Astrocyte (in vitro differentiated cells and primary cell): ENCODE measurements at regions not wholly inside any gene's neighbourhood (a gene's known extent, or its start where the extent isn't known, plus 50 kb on each side); places are given as distances from the start of the nearest gene placed in this dataset.

Experiments
- DNase-seq: peaks from one replicate; pipeline ENCODE4 v3.0.0-alpha.2; 2010; ENCODE audit warnings: low read depth
- FAIRE-seq: peaks from 2 replicates; lab custom pipeline; 2011; peaks lifted over from hg19 to GRCh38; lab: Jason Lieb, UNC
- H2AFZ ChIP-seq: 2 replicates; pipeline ENCODE4 v1.6.0; 2012; ENCODE audit warnings: low read depth, low read length, inconsistent platforms
- H3K27ac ChIP-seq: 2 replicates; pipeline ENCODE4 v1.5.1; 2011; ENCODE audit warnings: low read depth, low read length, inconsistent platforms
- H3K27me3 ChIP-seq: 2 replicates; pipeline ENCODE4 v1.6.0; 2011; ENCODE audit warnings: low read length, inconsistent platforms; ENCODE audit not compliant: insufficient read depth
- H3K36me3 ChIP-seq: 2 replicates; pipeline ENCODE4 v1.5.1; 2011; ENCODE audit warnings: low read length, inconsistent platforms; ENCODE audit not compliant: insufficient read depth
- H3K4me1 ChIP-seq: 2 replicates; pipeline ENCODE4 v1.5.1; 2011; ENCODE audit warnings: low read length, inconsistent platforms; ENCODE audit not compliant: insufficient read depth
- H3K4me2 ChIP-seq: 2 replicates; pipeline ENCODE4 v1.6.0; 2012; ENCODE audit warnings: low read length, inconsistent platforms
- H3K4me3 ChIP-seq: 2 replicates; pipeline ENCODE4 v1.5.1; 2011; ENCODE audit warnings: low read depth, mild to moderate bottlenecking, low read length, inconsistent platforms; ENCODE audit not compliant: insufficient read depth
- H3K79me2 ChIP-seq: 2 replicates; pipeline ENCODE4 v1.6.0; 2012; ENCODE audit warnings: mild to moderate bottlenecking, low read length, inconsistent platforms; ENCODE audit not compliant: insufficient read depth
- H3K9ac ChIP-seq: 2 replicates; pipeline ENCODE4 v1.6.0; 2012; ENCODE audit warnings: mild to moderate bottlenecking, low read length, inconsistent platforms
- H3K9me3 ChIP-seq: 2 replicates; pipeline ENCODE4 v1.5.1; 2012; ENCODE audit warnings: low read depth, mild to moderate bottlenecking, low read length, inconsistent platforms; ENCODE audit not compliant: insufficient read depth
- H4K20me1 ChIP-seq: 2 replicates; pipeline ENCODE4 v1.6.0; 2012; ENCODE audit warnings: low read length, inconsistent platforms; ENCODE audit not compliant: insufficient read depth
- H3K27ac Mint-ChIP-seq: one replicate; pipeline ENCODE4 v1.8.0; 2021; ENCODE audit warnings: mild to moderate bottlenecking, mixed read lengths; ENCODE audit not compliant: unreplicated experiment
- H3K27me3 Mint-ChIP-seq: one replicate; pipeline ENCODE4 v1.8.0; 2021; ENCODE audit warnings: low read depth, mixed read lengths; ENCODE audit not compliant: unreplicated experiment
- H3K36me3 Mint-ChIP-seq: one replicate; pipeline ENCODE4 v1.8.0; 2021; ENCODE audit warnings: low read depth, mixed read lengths; ENCODE audit not compliant: unreplicated experiment
- H3K4me1 Mint-ChIP-seq: one replicate; pipeline ENCODE4 v1.8.0; 2021; ENCODE audit warnings: low read depth, mixed read lengths; ENCODE audit not compliant: unreplicated experiment
- H3K4me3 Mint-ChIP-seq: one replicate; pipeline ENCODE4 v1.8.0; 2021; ENCODE audit warnings: mild to moderate bottlenecking, moderate library complexity, mixed read lengths; ENCODE audit not compliant: unreplicated experiment
- H3K9me3 Mint-ChIP-seq: one replicate; pipeline ENCODE4 v1.8.0; 2021; ENCODE audit warnings: mild to moderate bottlenecking, mixed read lengths; ENCODE audit not compliant: unreplicated experiment
- CTCF ChIP-seq: IDR thresholded peaks from 2 replicates; pipeline ENCODE4 v1.5.1; 2011; ENCODE audit warnings: low read depth, mild to moderate bottlenecking, inconsistent platforms, low read length, moderate library complexity; ENCODE audit not compliant: insufficient read depth
- EZH2 ChIP-seq: IDR thresholded peaks from 2 replicates; pipeline ENCODE4 v1.6.1; 2012; ENCODE audit warnings: mild to moderate bottlenecking, low read length, inconsistent platforms; ENCODE audit not compliant: insufficient read depth

GRCh38 chr18:66833646-66834045 lies 229.8 kb upstream of the CDH19 start:
- no peak for FAIRE-seq
- no peaks in the 10 kb centered on the region for H3K4me1 Mint-ChIP-seq
- H3K36me3 ChIP-seq: no peaks in the 10 kb centered on the region

GRCh38 chr18:66826211-66826610 lies 222.3 kb upstream of the CDH19 start:
- DNase-seq (no peak), FAIRE-seq (no peak)
- TF ChIP-seq EZH2: no peak
- no peak for TF ChIP-seq CTCF
- Mint-ChIP-seq H3K9me3 (no peaks in the 10 kb centered on the region), H3K36me3 (no peaks in the 10 kb centered on the region), H3K4me3 (no peak overlapping the region), H3K27me3 (no peaks in the 10 kb centered on the region), H3K27ac (no peak overlapping the region), H3K4me1 (no peaks in the 10 kb centered on the region)
- H2AFZ ChIP-seq: no peak overlapping the region
- H3K9ac ChIP-seq: no peak overlapping the region
- H3K4me3 ChIP-seq: no peak overlapping the region
- H3K4me2 ChIP-seq: no peak overlapping the region
- H3K27ac ChIP-seq: no peak overlapping the region
- H4K20me1 ChIP-seq: no peaks in the 10 kb centered on the region
- H3K9me3 ChIP-seq: no peaks in the 10 kb centered on the region
- no peaks in the 10 kb centered on the region for H3K27me3 ChIP-seq
- no peaks in the 10 kb centered on the region for H3K4me1 ChIP-seq
- H3K36me3 ChIP-seq: no peaks in the 10 kb centered on the region
- H3K79me2 ChIP-seq: no peaks in the 10 kb centered on the region

More at GRCh38 chr18:66833646-66834045, 229.8 kb upstream of the CDH19 start:
- Histone ChIP-seq H3K4me1 (no peaks in the 10 kb centered on the region), H3K27me3 (no peaks in the 10 kb centered on the region), H3K9me3 (no peaks in the 10 kb centered on the region), H3K4me3 (no peak overlapping the region), H4K20me1 (no peaks in the 10 kb centered on the region), H3K4me2 (no peak overlapping the region), H3K79me2 (no peaks in the 10 kb centered on the region), H2AFZ (no peak overlapping the region), H3K27ac (no peak overlapping the region), H3K9ac (no peak overlapping the region)
- Mint-ChIP-seq H3K36me3 (no peaks in the 10 kb centered on the region), H3K27me3 (no peaks in the 10 kb centered on the region), H3K9me3 (no peaks in the 10 kb centered on the region), H3K4me3 (no peak overlapping the region), H3K27ac (no peak overlapping the region)
- TF ChIP-seq EZH2: no peak
- TF ChIP-seq CTCF: no peak
- no peak for DNase-seq

- Histone ChIP-seq H3K4me3 (no peak overlapping the region), H3K79me2 (no peaks in the 10 kb centered on the region), H3K36me3 (no peaks in the 10 kb centered on the region), H3K4me2 (no peak overlapping the region), H3K4me1 (no peaks in the 10 kb centered on the region), H4K20me1 (no peaks in the 10 kb centered on the region), H3K27ac (no peak overlapping the region), H3K9me3 (no peaks in the 10 kb centered on the region), H2AFZ (no peak overlapping the region), H3K9ac (no peak overlapping the region), H3K27me3 (no peaks in the 10 kb centered on the region)
- no peaks in the 10 kb centered on the region for H3K27me3 Mint-ChIP-seq
- no peak overlapping the region for H3K4me3 Mint-ChIP-seq
- TF ChIP-seq CTCF (no peak), EZH2 (no peak)
- no peak for FAIRE-seq
- H3K27ac Mint-ChIP-seq: no peak overlapping the region
- no peaks in the 10 kb centered on the region for H3K36me3 Mint-ChIP-seq
- no peak for DNase-seq
- no peaks in the 10 kb centered on the region for H3K4me1 Mint-ChIP-seq
- H3K9me3 Mint-ChIP-seq: no peaks in the 10 kb centered on the region
These were observed 221.5 kb upstream of the CDH19 start for GRCh38 chr18:66825347-66825746.
